HT1080 (cell line): ENCODE measurements at regions not wholly inside any gene's neighbourhood (a gene's known extent, or its start where the extent isn't known, plus 50 kb on each side); places are given as distances from the start of the nearest gene placed in this dataset.

Experiments
- DNase-seq: peaks from one replicate; pipeline ENCODE4 v3.0.0-alpha.2; 2015; ENCODE audit warnings: low read depth

GRCh38 chr2:17306706-17307105 lies 211.5 kb downstream of the RAD51AP2 start:
- no peak for DNase-seq

GRCh38 chr2:17306219-17306618 lies 212.0 kb downstream of the RAD51AP2 start:
- no peak for DNase-seq

GRCh38 chr2:17303521-17303920 lies 214.7 kb downstream of the RAD51AP2 start:
- DNase-seq = peak; percentile 78

DNA sequence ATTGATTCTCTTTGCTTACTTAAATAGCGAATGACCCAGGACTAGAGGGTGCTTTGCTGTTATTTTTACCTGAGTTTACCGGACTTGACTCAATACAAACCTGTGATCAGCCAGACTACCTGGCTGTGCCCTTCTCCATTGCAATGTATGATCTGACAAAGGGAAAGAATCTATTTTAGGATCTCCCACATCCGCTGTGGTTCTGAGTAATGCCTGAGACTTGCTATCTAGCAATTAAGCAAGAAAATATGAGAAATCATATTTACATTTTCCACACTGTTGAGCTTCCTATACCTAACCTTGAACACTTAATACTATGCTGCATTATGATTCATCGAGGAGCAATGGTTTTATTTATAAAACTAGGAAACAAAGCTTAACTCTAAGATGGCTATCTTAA lies 215.2 kb downstream of the RAD51AP2 start:
- DNase-seq = peak; percentile 85

GRCh38 chr2:17302281-17302680 lies 216.0 kb downstream of the RAD51AP2 start:
- no peak for DNase-seq

- no peak for DNase-seq
These were observed 216.8 kb downstream of the RAD51AP2 start for GRCh38 chr2:17301437-17301836.

DNA sequence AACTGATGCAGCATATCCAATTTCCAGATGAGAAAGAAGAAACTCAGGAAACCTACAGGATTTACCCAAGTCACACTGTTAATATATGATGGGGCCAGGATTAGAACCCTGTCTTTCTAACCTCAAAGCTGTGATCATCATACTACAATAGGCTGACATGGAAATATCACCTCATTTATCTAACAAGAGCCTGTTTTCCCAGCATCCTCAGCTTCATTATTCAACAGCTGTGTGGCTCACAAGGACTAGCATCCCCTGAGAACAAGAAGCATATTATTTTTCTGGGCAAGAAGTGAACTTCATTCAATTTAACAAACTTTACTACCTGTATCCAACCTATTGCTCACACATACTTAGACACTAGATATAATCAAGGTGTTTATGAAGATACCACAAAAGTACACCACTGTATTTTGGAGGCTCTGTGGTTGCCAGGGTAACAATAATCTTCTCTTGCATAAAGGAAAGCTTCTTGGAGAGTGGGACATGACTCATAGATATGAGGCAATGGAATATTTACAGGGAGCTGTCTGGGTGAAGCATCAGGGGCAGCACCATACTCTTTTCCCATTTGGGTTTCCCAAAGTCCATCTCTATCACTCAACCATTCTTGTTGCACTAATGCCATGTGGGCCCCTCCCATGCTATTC lies 218.2 kb downstream of the RAD51AP2 start:
- peak; percentile 79 for DNase-seq

DNA sequence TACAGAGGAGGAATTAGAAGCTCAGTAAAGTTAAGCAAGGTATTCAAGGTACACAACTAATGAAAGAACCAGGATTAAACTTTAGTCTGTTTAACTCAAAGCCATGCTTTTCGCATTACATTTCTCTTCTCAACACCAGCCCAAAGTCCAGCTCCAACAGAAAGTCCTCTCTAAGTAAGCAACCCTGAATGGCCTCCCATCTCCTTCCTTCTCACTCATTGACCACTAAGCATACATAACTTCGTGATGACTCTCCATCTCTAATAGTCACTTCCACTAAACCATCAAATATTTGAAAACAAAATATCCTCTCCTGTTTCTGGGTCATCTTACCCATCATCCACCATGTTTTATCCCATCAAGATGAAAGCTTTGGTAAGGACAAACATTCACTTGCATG lies 219.8 kb downstream of the RAD51AP2 start:
- peak; percentile 68 for DNase-seq

- no peak for DNase-seq
These were observed 221.6 kb downstream of the RAD51AP2 start for GRCh38 chr2:17296686-17297085.

- DNase-seq = no peak
These were observed 228.6 kb downstream of the RAD51AP2 start for GRCh38 chr2:17289669-17290068.

- no peak for DNase-seq
These were observed 231.1 kb downstream of the RAD51AP2 start for GRCh38 chr2:17287183-17287582.

DNA sequence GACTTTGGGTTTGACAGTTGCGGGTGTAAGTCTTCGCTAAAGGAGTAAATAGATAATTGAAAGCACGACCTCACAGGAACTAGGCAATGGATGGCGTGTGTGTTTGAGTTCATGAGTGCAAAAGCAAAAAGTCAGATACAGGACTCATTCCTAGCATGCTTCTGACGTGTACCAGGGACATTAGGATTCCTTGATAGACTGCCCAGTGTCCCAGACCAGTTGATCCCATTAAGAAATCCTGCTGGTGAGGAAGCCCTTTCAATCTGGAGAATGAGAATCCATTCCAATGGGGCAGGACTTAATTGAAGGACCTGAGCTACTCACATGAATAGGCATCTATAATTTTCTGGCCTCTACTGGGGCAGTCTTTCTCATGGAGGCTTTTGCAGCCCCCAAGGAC lies 235.4 kb downstream of the RAD51AP2 start:
- DNase-seq = no peak

DNA sequence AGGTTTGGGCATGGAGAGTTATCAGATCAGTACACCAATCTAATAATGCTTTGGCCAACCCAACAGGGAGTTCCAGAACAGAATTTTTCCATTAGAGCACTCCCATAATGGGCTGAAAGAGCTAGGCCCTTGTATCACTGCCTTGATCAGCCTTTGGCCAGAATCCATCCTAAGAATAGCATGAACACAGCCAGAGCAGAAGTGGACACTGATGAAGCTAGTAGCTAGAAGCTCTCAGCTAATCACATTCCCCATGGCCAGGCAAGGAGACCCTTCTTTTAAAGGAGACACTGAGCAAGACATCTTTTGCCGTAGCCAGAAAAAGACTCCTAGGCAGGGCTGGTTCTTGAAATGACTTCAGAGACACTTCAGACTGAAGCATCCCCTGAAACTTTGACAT lies 236.0 kb downstream of the RAD51AP2 start:
- no peak for DNase-seq

- DNase-seq = no peak
These were observed 242.0 kb downstream of the RAD51AP2 start for GRCh38 chr2:17276220-17276619.

- peak; percentile 65 for DNase-seq
These were observed 245.4 kb downstream of the RAD51AP2 start for GRCh38 chr2:17272652-17273525.

GRCh38 chr2:17272170-17272569 lies 246.1 kb downstream of the RAD51AP2 start:
- no peak for DNase-seq

GRCh38 chr2:17271416-17271815 lies 246.8 kb downstream of the RAD51AP2 start:
- DNase-seq = no peak

- DNase-seq = no peak
These were observed 247.3 kb downstream of the RAD51AP2 start for GRCh38 chr2:17270894-17271293.

GRCh38 chr2:17263570-17263968 lies 254.7 kb downstream of the RAD51AP2 start:
- no peak for DNase-seq

DNA sequence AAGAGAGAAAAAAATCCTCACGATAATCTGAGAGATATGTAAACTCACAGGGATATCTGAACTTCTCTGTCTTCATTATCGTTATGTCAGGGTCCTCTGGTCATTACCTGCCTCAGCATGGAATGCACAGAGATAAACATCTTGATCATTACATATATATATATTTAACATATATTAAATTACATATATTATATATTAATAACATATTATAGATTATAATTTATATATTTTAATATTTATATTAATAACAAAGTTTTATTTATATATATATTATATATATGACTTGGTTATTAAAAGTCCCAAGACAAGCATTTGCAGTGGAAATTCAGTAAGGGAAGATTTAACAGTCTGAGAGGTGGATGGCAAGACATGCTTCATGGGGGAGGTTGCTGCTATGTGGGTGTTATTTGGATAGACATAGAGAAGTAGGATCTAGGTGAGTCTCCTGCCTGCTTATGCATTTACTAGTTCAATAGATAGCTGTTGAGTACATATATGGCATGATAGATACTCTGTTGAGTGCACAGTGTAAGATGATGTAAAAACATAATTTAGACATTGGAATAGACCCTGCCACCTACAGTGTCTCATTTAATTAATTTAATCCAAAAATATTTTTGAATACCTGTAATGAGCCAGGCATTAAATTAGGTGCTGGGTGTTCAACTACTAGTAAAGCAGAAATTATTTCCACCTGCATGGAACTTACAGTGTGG lies 255.2 kb downstream of the RAD51AP2 start:
- no peak for DNase-seq

GRCh38 chr2:17259613-17260012 lies 258.6 kb downstream of the RAD51AP2 start:
- no peak for DNase-seq

- no peak for DNase-seq
These were observed 259.4 kb downstream of the RAD51AP2 start for GRCh38 chr2:17258861-17259260.
